Testis (tissue), 2 donors: ENCODE measurements at regions not wholly inside any gene's neighbourhood (a gene's known extent, or its start where the extent isn't known, plus 50 kb on each side); places are given as distances from the start of the nearest gene placed in this dataset.

Source experiments
- CTCF ChIP-seq, 3 experiments: fragments of 450-650 bp in 2 of 3; fragments of 200-600 bp in 1 of 3; sonication (generic) in 1 of 3; IDR thresholded peaks; one replicate each; pipeline ENCODE4 v1.5.1; 2016 to 2019; ENCODE audit warnings: antibody characterized with exemption in 3 of 3, mild to moderate bottlenecking in 2 of 3, moderate library complexity in 1 of 3
- POLR2A ChIP-seq: fragments of 450-650 bp; IDR thresholded peaks from one replicate; pipeline ENCODE4 v1.6.1; 2017; ENCODE audit warnings: antibody characterized with exemption, mild to moderate bottlenecking, moderate library complexity

GRCh38 chr17:77716289-77716926 is 242.1 kb upstream of the TNRC6C start:
- TF ChIP-seq CTCF (IDR thresholded peaks at IDR 0.05) = no peak
- no peak for TF ChIP-seq POLR2A
